NAMALWA (cell line): ENCODE measurements at regions not wholly inside any gene's neighbourhood (a gene's known extent, or its start where the extent isn't known, plus 50 kb on each side); places are given as distances from the start of the nearest gene placed in this dataset.
"Not testable (repeated sequence)": the region's sequence is repeated elsewhere in the genome, so short reads cannot be mapped to it uniquely, and the experiment has no call there.

Experiments used
- DNase-seq: peaks from one replicate; pipeline ENCODE4 v3.0.0-alpha.2; 2015; ENCODE audit warnings: low spot score

DNA sequence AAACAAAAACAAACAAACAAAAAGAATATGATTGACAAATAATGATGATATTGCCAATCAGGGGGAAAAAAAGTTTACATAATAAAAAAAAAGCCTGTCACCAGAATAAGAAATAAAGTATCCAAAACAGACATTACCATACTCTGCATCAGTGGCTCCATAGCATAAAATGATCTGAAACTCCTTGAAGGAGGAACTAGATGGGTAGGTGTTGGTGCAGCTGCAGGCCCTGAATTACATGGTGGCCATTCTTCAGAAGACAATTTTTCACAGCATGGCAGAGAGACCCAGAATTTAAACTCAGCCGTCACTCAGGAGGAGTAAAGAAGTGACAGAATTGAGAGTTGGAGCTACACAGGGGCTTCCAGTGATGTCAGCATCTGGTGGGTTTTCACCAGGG, 60.2 kb downstream of the GLUL start:
- DNase-seq = peak; percentile 51

DNA sequence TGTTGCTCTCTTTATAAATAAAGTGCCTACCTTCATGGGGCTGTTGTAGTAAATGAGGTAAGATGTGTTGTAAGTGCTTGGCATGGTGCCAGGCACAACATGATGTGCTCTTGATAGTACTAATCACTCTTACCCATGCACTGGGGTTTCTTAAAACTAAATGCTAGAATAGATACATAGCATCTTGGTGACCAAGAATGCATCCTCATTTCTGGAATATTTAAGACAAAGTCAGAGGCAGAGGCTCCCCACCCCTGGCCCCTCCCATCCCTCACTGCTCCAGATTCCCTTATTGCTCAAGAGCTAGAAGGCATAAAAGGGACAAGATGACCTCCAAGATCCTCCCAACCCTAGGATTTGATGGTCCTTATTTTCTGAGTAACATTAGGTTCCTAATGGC, 61.3 kb downstream of the GLUL start:
- peak; percentile 14 for DNase-seq

DNA sequence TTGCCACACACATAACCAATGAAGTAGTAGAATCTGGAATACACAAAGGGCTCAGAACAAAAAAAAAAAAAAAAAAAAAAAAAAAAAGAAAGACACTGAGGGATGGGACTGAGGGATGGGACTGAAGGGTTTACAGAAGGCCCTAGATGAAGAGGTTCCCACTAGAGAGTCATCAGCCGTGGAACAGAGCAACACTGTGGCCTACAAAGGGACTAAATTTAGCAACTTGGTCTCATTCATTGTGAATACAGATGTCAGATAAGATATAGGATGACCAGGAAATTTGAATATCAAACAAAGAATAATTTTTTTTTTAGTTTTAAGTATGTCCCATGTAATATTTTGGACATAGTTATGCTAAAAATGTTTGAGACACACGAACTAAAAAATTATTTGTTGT, 62.1 kb downstream of the GLUL start:
- no peak for DNase-seq

DNA sequence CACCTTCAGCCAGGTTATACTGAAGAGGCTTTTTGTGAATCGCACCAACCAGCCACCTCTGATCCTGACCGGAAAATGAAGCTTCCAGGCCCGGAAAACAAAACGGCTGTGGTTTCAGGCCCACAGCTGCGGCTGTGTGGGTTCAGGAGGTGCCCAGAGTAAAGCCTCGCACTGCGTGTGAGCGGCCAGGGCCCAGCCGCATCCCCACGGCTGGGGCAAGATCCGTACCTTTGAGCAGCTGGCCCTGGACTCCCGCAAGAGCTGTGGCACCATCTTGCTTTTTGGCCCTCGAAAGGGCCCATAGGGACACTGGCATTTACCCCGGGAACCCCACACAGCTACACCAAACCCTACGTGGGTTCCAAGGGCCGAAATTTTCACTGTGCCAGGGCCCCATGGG, 63.0 kb downstream of the GLUL start:
- no peak for DNase-seq

DNA sequence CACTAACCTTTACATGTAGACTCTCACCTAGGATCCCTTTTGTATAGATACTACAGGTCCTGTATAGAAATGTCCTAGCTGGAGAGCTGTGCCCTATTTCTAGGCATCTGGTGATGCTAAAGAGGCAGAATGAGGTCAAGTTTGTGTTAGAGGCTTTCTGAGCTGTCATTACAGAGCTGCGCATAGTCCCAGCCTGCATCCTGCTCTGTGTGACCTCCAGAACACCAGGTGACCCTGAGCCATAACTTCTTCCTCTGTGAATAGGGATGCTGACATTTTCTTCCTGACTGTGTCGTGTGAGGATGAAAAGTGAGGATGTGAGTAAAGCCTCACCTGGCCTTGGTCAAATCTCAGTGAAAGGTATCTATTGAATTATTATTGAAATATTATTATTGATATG, 66.3 kb downstream of the GLUL start:
- no peak for DNase-seq

DNA sequence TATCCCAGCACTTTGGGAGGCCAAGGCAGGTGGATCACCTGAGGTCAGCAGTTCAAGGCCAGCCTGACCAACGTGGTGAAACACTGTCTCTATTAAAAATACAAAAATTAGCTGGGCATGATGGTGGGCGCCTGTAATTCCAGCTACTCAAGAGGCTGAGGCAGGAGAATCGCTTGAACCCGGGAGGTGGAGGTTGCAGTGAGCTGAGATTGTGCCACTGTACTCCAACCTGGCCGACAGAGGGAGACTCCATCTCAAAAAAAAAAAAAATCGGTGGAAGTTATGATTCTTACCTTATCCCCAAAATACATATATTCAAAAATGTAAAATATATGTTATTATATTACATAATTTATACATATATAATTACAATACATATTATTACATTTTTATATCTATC, 70.1 kb downstream of the GLUL start:
- not testable (repeated sequence) for DNase-seq

DNA sequence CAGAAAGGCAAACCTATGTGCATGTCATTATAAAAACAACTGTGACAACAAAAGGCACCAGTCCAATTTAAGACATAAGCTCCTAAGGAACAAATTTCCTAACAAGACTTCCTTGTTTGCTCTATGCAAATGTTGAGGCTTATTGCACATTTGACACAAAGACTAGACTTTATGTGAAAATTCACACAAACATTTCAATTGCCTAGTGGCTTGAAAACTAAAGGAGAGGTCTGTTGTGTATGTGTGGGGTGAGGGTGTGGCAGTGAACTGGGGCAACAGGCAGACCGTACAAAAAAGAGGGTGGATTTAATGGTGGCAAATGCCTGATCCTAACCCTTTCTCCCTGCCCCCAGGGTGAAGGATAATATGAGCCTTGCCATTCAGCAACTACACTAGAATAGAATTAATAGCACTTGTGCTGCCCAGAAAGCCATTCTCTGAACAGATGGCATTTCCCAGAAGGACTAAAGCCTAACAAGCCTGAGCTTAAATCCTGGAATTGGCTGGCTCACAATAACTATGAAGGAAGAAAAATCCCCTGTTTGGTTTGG, 73.9 kb downstream of the GLUL start:
- no peak for DNase-seq

DNA sequence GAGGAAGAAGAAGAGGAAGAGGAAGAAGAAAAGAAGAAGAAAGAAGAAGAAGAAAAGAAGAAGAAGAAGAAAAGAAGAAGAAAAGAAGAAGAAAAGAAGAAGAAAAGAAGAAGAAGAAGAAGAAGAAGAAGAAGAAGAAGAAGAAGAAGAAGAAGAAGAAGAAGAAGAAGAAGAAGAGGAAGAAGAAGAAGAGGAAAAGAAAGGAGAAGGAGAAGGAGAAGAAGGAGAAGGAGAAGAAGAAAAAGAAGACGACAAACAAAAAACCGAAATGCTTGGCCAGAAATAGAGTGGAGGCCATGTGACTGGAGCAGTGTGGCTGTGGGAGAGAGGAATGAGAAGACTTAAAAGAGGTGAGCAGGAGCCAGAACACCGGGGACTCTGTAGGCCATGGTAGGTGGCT, 75.1 kb downstream of the GLUL start:
- DNase-seq = not testable (repeated sequence)

DNA sequence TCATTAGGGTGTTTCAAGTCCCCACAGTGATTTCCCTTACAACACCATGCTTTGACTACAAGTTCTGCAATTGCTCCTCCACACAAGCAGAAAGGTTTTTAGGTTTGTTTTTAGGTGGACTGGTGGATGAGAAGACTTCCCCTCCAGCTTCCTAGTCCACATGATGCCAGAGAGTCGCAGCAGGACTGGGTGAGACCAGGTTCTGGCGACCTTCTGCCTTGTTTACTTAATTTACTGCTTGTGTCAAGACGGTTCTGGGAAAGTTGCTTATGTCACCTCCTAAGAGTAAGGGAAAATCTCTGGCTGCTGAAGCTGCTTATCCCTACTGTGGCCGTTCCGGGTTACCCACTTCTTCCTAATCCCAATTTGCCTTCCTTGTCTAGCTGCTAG, 76.4 kb downstream of the GLUL start:
- no peak for DNase-seq

DNA sequence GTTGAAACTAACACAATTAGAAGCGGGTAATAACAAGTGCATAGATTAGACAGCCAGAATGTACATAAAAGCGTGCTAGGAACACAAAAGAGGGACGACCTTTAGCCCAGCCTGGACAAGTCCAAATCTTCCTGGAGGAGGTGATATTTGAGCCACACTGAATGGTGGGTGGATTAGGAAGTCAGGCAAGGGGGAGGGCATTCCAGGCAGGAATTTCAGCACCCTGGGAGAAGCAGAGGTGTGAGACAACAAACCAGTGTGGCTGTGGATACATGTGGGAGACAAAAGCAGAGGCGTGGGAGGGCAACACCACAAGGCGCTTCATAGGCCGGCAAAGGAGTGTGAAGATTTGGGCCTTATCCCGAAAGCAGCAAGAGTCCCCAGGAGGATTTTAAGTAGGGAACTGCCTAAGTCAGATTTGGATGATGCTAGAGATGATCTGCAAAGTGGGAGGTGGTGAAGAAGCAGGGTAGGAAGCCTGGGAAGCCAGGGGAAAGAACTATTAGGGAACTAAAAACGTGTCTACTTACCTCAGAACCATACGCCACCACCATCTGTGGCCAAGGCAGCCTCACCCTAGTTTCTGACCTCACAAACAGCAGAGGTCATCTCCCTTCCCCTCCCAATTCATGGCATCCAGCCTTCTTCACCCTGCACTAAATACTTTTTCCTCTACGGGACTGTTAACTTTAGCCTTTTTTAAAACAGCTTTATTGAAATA, 81.8 kb downstream of the GLUL start:
- no peak for DNase-seq

DNA sequence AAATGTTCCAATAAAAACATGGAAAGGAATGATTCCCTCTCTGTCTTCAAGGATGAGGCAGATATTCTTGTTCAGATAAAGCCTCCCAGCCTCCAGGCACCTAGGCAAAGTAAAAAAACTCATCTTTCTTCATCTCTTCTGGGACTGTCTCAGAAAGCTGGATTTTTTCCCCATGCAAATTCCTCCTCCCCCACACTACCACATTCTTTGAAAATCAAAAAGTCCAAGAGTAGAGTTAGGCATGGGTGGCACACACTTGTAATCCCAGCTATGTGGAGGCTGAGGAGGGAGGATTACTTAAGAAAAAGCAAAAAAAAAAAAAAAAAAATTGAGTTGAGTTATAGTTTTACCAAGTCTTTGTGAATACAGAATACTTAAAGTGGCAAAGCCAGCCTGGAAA, 82.8 kb downstream of the GLUL start:
- DNase-seq = no peak

DNA sequence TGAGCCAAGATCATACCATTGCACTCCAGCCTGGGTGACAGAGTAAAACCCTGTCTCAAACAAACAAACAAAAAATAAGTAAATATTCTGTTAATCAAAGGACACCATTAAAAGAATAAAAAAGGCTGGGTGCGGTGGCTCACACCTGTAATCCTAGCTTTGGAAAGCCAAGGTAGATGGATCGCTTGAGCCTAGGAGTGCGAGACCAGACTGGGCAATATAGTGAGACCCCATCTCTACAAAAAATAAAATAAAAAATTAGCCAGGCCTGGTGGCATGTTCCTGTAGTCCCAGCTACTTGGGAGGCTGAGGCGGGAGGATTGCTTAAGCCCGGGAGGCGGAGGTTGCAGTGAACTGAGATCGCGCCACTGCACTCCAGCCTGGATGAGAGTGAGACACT, 84.1 kb downstream of the GLUL start:
- DNase-seq = not testable (repeated sequence)

DNA sequence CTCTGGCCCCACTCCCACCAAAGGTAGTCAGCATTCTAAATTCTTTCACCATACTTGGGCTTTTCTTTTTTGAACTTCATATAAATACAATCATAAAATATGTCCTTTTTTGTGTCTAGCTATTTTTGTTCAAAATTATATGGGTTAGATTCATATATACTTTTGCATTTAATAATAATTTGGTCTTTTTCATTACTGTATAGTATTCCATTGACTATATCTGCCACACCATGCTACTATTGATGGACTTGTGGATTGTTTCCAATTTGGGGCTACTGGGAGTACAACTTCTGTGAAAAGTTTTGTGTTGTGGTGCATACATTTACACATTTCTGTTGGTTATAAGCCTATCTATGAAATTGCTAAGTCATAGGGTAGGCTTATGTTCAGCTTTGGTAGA, 85.7 kb downstream of the GLUL start:
- DNase-seq = no peak

DNA sequence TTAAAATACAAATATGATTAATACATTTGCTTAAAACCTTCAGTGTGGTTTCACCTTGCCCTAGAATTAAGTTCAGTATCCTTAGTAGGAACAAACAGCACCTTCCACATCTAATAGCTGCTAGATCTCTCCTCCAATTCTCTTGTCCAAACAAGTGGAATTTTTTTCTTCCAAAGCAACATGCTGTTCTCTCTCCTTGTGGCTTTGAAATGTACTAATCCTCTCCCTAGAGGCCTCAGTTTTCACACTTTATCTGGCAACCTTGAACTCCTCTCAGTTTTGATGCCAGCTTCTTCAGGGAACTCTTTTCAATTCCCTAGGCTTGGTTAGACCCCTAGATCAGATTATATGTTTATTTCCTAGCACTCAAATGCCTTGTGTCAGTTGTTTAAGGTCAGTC, 87.0 kb downstream of the GLUL start:
- DNase-seq = no peak

DNA sequence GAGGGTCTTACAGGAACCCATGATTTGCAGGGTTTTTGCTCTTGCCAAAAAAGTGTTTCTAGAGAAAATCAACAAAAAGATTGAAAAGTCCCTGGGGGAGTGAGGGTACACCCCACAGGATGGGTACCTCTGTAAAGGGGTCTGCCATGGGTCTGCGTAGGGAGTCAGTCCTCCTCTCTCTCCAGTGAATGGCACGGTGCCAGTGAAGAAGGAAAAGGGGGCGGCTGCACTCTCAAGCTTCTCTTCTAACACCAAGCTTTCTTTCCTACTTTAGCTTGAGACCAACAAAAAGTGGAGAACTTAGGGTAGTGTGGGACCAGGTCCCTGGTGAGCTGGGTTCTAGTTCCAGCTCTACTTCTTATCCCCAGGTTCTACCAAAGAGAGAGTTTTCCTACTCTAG, 87.4 kb downstream of the GLUL start:
- DNase-seq = no peak

DNA sequence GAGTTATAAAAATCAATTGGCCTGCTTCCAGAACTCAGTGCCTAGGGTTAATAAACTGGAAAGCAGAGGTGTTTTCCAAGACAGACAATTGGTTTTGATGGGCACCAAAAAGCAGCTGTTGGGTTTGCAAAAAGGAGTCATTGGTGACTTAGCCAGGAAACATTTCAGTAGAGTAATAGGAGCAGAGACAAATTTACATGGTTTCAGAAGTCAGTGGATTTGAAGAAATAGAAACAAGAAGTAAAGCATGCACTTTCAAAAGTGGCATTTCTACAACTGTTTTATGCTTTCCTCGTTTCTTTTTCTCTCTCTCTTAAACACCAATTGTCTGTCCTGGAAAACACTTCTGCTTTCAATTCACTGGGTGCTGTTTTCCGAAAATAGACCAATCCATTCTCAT, 87.8 kb downstream of the GLUL start:
- no peak for DNase-seq

DNA sequence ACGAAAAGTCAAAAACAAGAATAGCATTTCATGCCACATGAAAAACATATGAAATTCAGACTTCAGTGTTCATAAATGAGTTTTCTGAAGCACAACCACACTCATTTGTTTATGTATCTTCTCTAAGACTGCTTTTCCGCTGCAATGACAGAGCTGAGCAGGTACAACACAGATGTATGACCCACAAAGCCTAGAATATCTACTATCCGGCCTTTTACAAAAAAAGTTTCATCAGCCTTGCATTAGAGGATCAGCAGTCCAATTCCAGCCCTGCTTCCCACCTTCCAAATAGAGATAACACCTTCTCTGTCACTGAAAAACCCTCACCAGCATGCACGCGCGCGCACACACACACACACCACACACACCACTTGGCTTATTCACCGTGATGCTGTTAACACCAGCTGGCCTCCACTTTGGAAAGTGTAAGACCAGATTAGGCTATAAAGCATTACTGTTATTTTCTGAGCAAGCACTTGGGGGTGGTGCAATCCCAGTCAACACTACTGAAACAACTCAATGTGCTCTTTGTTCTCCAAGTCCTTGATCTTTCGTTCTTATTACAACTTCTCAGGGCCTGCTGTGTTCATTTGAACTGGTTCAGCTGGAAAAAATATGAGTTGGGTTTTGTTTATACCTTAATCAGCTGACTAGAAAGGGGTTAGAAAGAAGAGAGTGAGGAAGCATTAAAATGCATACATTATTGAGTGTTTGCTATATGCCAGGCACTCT, 90.0 kb downstream of the GLUL start:
- DNase-seq = no peak

DNA sequence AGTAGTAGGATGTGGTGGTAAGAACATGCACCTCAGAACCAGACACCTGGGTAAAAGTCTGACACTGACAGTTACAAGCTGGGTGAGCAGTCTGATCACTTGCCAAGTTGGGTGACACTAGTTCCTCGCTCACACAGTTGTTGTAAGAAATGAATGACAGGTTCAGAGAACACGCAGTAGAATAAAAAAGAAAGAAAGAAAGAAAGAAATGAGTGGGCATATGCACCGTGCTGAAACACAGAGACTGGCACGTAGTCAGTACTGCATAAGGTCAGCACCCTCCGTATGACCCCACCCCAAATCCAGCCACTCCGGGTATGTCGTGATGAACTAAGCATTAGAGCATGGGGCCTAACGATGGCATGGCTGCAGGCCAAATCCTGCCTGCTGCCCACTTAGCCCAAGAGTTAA, 90.6 kb downstream of the GLUL start:
- DNase-seq = no peak

DNA sequence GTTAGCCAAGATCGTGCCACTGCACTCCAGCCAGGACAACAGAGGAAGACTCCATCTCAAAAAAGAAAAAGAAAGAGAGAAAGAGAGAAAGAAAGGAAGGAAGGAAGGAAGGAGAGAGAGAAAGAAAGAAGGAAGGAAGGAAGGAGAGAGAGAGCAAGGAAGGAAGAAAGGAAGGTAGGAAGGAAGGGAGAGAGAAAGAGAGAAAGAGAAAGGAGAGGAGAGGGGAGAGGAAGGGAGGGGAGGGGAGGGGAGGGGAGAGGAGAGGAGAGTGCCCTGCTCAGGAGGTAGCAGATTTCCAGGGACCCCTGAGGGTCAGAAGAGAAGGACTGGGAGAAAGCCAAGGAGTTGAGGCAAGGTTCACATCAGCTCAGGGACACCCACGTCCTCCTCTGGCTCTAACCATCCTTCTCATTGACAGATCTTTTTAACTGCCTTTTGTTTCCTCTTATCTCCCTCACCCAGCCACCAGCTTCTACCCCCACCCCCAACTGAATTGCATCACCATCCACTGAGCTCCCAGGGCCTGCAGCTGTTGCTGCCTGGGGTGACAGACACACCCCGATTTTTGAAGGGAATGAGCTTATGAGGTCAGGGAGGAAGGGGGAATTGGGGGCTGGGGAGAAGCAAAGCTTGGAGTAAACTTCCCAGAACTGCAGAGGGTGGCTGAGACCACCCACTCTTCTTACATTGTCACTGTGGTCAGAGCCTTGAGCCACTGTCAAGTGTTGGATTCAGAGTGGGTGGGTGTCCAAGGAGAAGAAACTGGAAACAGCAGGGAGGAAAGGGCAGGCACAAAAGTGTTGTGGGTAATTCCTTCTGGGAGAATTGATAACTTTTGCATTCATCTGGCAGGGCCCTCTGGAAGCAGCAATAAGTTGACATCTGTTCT, 91.6 kb downstream of the GLUL start:
- DNase-seq = no peak

DNA sequence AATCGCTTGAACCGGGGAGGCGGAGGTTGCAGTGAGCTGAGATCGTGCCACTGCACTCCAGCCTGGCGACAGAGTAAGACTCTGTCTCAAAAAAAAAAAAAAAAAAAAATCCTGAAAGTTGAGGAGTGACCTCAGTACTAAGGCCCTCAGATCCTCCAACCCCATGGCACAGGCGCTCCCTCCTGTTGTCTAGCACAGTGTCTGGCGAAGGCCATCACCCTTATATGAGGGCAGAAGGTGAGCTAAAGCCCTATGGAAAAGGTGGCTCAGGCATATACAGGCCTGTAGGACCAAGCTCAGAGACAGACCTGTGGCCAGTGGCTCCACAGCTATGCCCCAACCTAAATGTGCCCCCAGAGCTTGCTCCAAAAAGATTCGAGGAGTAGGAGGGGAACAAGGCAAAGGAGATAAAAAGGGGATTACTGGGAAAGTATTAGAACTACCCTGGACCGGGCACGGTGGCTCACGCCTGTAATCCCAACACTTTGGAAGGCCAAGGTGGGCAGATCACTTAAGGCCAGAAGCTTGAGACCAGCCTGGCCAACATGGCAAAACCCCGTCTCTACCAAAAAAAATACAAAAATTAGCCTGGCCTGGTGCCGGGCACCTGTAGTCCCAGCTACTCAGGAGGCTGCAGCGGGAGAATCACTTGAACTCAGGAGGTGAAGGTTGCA, 92.4 kb downstream of the GLUL start:
- not testable (repeated sequence) for DNase-seq

DNA sequence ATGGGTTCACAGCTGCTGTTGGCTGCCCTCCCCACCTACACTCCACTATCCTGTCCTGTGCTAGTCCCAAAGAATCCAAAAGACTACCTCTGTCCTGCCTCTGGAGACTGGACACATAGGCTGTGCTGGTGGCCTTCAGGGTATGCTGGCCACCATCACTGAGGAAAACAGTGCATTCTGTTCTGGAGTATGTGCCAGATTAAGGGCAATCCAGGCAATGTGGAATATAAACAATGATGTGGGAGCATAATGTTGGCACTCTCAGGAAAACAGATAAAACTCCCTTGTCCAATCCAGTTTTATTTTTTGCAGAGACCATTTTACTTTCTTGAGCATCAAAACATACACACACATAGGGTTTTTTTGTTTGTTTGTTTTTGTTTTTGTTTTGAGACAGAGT, 94.3 kb downstream of the GLUL start:
- no peak for DNase-seq

DNA sequence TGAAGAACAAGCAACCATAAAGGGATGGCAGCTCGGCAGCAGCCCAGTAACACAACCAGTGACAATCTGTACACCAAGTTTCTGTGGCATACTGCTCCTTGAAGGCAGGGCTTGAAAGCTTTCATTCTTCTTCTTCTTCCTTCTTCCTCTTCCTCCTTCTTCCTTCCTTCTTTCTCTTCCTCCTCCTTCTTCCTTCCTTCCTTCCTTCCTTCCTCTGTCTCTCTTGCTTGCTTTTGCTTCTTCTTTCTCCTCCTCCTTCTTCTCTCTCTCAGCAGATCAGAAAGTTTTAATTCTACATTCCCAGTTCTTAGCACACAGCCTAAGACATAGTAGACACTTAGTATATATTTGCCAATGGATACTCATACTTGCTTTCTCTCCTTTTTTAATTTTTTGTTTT, 95.9 kb downstream of the GLUL start:
- DNase-seq = no peak
